WTC11 (cell line): ENCODE measurements at regions not wholly inside any gene's neighbourhood (a gene's known extent, or its start where the extent isn't known, plus 50 kb on each side); places are given as distances from the start of the nearest gene placed in this dataset.
"Not testable (repeated sequence)": the region's sequence is repeated elsewhere in the genome, so short reads cannot be mapped to it uniquely, and the experiment has no call there.

Source experiments
- FOXJ3 ChIP-seq: sonication (generic); formaldehyde crosslinking; IDR thresholded peaks from 2 replicates; pipeline ENCODE4 v1.9.0; 2021; ENCODE audit warnings: missing genetic modification reagents, mild to moderate bottlenecking, borderline replicate concordance
- KAT7 ChIP-seq: sonication (generic); formaldehyde crosslinking; IDR thresholded peaks from 2 replicates; pipeline ENCODE4 v1.8.1; 2023; ENCODE audit warnings: missing genetic modification reagents, mild to moderate bottlenecking, borderline replicate concordance
- NFYB ChIP-seq: sonication (generic); formaldehyde crosslinking; conservative IDR thresholded peaks from 2 replicates; pipeline ENCODE4 v1.8.0; 2022; ENCODE audit warnings: low read depth, missing genetic modification reagents
- NR1H2 ChIP-seq: sonication (generic); formaldehyde crosslinking; IDR thresholded peaks from 2 replicates; pipeline ENCODE4 v1.9.0; 2021; ENCODE audit warnings: mild to moderate bottlenecking, moderate library complexity, missing genetic modification reagents
- TF ChIP-seq, protein P1 (sequence below): fragments of 200-600 bp; IDR thresholded peaks from 2 replicates; pipeline ENCODE4 v1.8.0; 2022; ENCODE audit warnings: antibody characterized with exemption
- TF ChIP-seq, protein P2 (sequence below): sonication (generic); formaldehyde crosslinking; IDR thresholded peaks from 2 replicates; pipeline ENCODE4 v1.8.0; 2022; ENCODE audit warnings: mild to moderate bottlenecking, missing genetic modification reagents

DNA sequence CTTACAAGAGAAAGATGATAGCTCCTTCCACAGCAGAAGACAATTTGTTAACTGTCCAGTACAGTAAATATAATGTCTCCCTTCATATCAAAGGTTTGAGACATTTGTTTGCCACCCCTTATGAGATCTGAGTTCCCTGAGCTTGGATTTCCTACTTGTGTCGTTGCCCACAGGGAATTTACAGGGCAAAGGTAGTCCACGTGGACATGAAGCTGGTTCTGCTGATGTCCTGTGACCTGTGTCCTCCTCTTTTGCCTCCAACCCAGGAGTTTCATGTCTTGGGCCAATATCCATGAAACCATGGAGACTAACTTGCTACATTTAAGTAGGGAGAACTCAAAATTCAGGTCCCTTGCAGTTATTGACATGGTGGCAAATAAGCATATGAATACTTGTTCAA is 172.2 kb upstream of the KCTD7 start:
- TF ChIP-seq, protein P1, sequence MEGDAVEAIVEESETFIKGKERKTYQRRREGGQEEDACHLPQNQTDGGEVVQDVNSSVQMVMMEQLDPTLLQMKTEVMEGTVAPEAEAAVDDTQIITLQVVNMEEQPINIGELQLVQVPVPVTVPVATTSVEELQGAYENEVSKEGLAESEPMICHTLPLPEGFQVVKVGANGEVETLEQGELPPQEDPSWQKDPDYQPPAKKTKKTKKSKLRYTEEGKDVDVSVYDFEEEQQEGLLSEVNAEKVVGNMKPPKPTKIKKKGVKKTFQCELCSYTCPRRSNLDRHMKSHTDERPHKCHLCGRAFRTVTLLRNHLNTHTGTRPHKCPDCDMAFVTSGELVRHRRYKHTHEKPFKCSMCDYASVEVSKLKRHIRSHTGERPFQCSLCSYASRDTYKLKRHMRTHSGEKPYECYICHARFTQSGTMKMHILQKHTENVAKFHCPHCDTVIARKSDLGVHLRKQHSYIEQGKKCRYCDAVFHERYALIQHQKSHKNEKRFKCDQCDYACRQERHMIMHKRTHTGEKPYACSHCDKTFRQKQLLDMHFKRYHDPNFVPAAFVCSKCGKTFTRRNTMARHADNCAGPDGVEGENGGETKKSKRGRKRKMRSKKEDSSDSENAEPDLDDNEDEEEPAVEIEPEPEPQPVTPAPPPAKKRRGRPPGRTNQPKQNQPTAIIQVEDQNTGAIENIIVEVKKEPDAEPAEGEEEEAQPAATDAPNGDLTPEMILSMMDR: not testable (repeated sequence)
- TF ChIP-seq KAT7; NFYB (CRISPR knock-in tag); FOXJ3; NR1H2 (CRISPR knock-in tag): not testable (repeated sequence)
- TF ChIP-seq, protein P2, sequence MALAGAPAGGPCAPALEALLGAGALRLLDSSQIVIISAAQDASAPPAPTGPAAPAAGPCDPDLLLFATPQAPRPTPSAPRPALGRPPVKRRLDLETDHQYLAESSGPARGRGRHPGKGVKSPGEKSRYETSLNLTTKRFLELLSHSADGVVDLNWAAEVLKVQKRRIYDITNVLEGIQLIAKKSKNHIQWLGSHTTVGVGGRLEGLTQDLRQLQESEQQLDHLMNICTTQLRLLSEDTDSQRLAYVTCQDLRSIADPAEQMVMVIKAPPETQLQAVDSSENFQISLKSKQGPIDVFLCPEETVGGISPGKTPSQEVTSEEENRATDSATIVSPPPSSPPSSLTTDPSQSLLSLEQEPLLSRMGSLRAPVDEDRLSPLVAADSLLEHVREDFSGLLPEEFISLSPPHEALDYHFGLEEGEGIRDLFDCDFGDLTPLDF: not testable (repeated sequence)
